Neural cell (in vitro differentiated cells): ENCODE measurements at regions not wholly inside any gene's neighbourhood (a gene's known extent, or its start where the extent isn't known, plus 50 kb on each side); places are given as distances from the start of the nearest gene placed in this dataset.

Experiments used
- H2AFZ ChIP-seq: fragments of 200-600, 300-800 bp; sonication (generic), shearing (Covaris generic); 2 replicates; pipeline ENCODE4 v1.6.0; 2014; ENCODE audit warnings: low read depth, mild to moderate bottlenecking, antibody characterized with exemption, low read length, moderate library complexity
- H3F3A ChIP-seq: fragments of 200-600 bp; shearing (Covaris generic); 2 replicates; pipeline ENCODE4 v1.6.1; 2016; ENCODE audit warnings: mild to moderate bottlenecking, moderate library complexity, mixed read lengths, antibody characterized with exemption, low read length; ENCODE audit not compliant: insufficient read depth, poor library complexity, severe bottlenecking
- H3K27ac ChIP-seq: fragments of 200-600, 300-800 bp; sonication (generic), shearing (Covaris generic); 2 replicates; pipeline ENCODE4 v1.5.1; 2014; ENCODE audit warnings: mild to moderate bottlenecking, low read length, moderate library complexity
- H3K27me3 ChIP-seq: fragments of 300-800, 200-600 bp; sonication (generic), shearing (Covaris generic); 2 replicates; pipeline ENCODE4 v1.6.0; 2014; ENCODE audit warnings: mild to moderate bottlenecking, low read depth, low read length, moderate library complexity; ENCODE audit not compliant: insufficient read depth
- H3K36me3 ChIP-seq: fragments of 300-800, 200-600 bp; sonication (generic), shearing (Covaris generic); 2 replicates; pipeline ENCODE4 v1.5.1; 2014; ENCODE audit warnings: mild to moderate bottlenecking, antibody characterized with exemption, low read length, moderate library complexity; ENCODE audit not compliant: insufficient read depth
- H3K4me2 ChIP-seq: fragments of 300-800, 200-600 bp; sonication (generic), shearing (Covaris generic); 2 replicates; pipeline ENCODE4 v1.6.0; 2014; ENCODE audit warnings: mild to moderate bottlenecking, low read length
- H3K4me3 ChIP-seq: fragments of 300-800, 200-600 bp; sonication (generic), shearing (Covaris generic); 2 replicates; pipeline ENCODE4 v1.5.1; 2014; ENCODE audit warnings: mild to moderate bottlenecking, low read length, moderate library complexity
- H3K79me2 ChIP-seq: fragments of 200-600 bp; shearing (Covaris generic); replicated peaks from 2 replicates; pipeline ENCODE4 v1.6.0; 2014; ENCODE audit warnings: mild to moderate bottlenecking, low read length, moderate library complexity; ENCODE audit not compliant: insufficient read depth
- H3K9ac ChIP-seq: fragments of 300-800, 200-600 bp; sonication (generic), shearing (Covaris generic); 2 replicates; pipeline ENCODE4 v1.6.1; 2016; ENCODE audit warnings: mild to moderate bottlenecking, low read length, mixed read lengths
- H3K9me2 ChIP-seq: fragments of 200-600 bp; shearing (Covaris generic); 2 replicates; pipeline ENCODE4 v1.6.1; 2016; ENCODE audit warnings: mild to moderate bottlenecking, low read length, mixed read lengths; ENCODE audit not compliant: insufficient read depth
- H3K9me3 ChIP-seq: fragments of 200-600, 300-800 bp; sonication (generic), shearing (Covaris generic); 2 replicates; pipeline ENCODE4 v1.6.1; 2016; ENCODE audit warnings: mild to moderate bottlenecking, mixed run types, low read length, moderate library complexity, mixed read lengths
- H4K20me1 ChIP-seq: fragments of 200-600 bp; shearing (Covaris generic); 2 replicates; pipeline ENCODE4 v1.6.1; 2016; ENCODE audit warnings: mild to moderate bottlenecking, mixed run types; ENCODE audit not compliant: insufficient read depth
- EP300 ChIP-seq: fragments of 450-650 bp; conservative IDR thresholded peaks from 2 replicates; pipeline ENCODE4 v1.6.1; 2014; ENCODE audit warnings: antibody characterized with exemption, mild to moderate bottlenecking, moderate library complexity; ENCODE audit not compliant: poor library complexity, severe bottlenecking
- EZH2 ChIP-seq: fragments of 200-600, 300-800 bp; shearing (Covaris generic), sonication (generic); IDR thresholded peaks from 2 replicates; pipeline ENCODE4 v1.6.1; 2014; ENCODE audit warnings: antibody characterized with exemption, low read length, borderline replicate concordance, mild to moderate bottlenecking; ENCODE audit not compliant: insufficient read depth, poor library complexity, severe bottlenecking
- MXI1 ChIP-seq: fragments of 450-650 bp; conservative IDR thresholded peaks from 2 replicates; pipeline ENCODE4 v1.6.1; 2014; ENCODE audit warnings: antibody characterized with exemption, mild to moderate bottlenecking; ENCODE audit not compliant: poor library complexity, severe bottlenecking
- POLR2AphosphoS5 ChIP-seq: IDR thresholded peaks from 2 replicates; pipeline ENCODE4 v1.6.1; 2012
- RAD21 ChIP-seq: fragments of 450-650 bp; conservative IDR thresholded peaks from 2 replicates; pipeline ENCODE4 v1.6.1; 2014; ENCODE audit warnings: antibody characterized with exemption, mild to moderate bottlenecking, moderate library complexity
- SMC3 ChIP-seq: fragments of 450-650 bp; conservative IDR thresholded peaks from 2 replicates; pipeline ENCODE4 v1.6.1; 2014; ENCODE audit warnings: antibody characterized with exemption, mild to moderate bottlenecking, moderate library complexity; ENCODE audit not compliant: poor library complexity
- TAF1 ChIP-seq: IDR thresholded peaks from 2 replicates; pipeline ENCODE4 v1.6.1; 2012; ENCODE audit warnings: low read depth
- TF ChIP-seq, protein P1 (sequence below): fragments of 450-650 bp; IDR thresholded peaks from 2 replicates; pipeline ENCODE4 v1.5.1; 2014; ENCODE audit warnings: antibody characterized with exemption, mild to moderate bottlenecking, moderate library complexity; ENCODE audit not compliant: poor library complexity, severe bottlenecking
- TF ChIP-seq, protein P2 (sequence below): IDR thresholded peaks from 2 replicates; pipeline ENCODE4 v1.6.1; 2012; ENCODE audit warnings: borderline replicate concordance

DNA sequence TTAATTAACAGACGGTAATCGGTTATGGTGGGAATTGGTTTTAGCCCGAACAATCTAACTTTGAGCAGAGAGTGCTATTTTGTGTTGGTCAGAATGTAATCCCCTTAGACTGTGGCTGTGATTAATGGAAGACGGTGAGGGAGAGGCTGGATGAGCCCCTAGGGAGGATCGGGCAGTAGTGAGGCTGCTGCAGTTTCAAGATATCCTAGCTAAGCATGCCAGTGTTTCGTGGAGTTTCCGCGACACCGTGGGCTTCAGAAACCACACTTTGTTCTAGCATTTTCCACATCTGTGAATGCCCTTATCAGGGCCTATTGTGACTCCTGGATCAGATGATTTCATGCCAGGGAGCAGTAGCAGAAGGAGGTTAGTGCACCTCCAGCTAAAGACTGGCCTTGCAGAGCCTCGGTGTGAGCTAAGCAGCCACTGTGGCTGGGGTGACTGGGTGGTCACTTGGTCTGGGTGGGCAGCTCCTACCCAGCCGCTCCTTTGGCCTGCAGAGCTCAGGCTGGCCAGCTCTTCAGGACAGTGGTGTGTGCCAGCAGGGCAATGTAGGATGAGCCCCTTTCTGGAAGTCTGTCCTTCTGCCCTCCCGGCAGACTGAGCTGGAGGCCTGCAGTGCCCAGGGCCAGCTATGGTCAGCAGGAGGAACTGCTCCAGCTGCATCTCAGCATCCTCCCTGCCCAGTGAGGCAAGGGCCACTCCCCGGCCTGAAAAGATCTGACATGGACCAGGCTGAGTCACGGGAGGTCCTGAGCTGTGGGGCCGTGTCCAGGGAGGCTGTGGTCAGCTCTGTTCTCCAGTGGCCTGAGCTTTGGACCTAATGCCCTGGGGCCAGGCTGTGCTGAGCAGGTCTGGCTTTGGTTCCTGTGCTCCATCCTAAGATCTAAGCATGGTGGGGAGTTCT lies 142.6 kb upstream of the GPC1 start:
- H3K79me2 ChIP-seq, result no peaks in the 10 kb centered on the region
- no peaks in the 10 kb centered on the region for H3K9me2 ChIP-seq
- no peak overlapping the region for H3K27ac ChIP-seq
- H3K36me3 ChIP-seq, result no peaks in the 10 kb centered on the region
- H3K4me3 ChIP-seq, result no peak overlapping the region
- no peak overlapping the region for H2AFZ ChIP-seq
- H3K9ac ChIP-seq, result no peak overlapping the region
- no peak for TF ChIP-seq EP300
- TF ChIP-seq RAD21, result no peak
- no peak for TF ChIP-seq MXI1
- TF ChIP-seq, protein P1, sequence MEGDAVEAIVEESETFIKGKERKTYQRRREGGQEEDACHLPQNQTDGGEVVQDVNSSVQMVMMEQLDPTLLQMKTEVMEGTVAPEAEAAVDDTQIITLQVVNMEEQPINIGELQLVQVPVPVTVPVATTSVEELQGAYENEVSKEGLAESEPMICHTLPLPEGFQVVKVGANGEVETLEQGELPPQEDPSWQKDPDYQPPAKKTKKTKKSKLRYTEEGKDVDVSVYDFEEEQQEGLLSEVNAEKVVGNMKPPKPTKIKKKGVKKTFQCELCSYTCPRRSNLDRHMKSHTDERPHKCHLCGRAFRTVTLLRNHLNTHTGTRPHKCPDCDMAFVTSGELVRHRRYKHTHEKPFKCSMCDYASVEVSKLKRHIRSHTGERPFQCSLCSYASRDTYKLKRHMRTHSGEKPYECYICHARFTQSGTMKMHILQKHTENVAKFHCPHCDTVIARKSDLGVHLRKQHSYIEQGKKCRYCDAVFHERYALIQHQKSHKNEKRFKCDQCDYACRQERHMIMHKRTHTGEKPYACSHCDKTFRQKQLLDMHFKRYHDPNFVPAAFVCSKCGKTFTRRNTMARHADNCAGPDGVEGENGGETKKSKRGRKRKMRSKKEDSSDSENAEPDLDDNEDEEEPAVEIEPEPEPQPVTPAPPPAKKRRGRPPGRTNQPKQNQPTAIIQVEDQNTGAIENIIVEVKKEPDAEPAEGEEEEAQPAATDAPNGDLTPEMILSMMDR, result no peak
- TF ChIP-seq, protein P2, sequence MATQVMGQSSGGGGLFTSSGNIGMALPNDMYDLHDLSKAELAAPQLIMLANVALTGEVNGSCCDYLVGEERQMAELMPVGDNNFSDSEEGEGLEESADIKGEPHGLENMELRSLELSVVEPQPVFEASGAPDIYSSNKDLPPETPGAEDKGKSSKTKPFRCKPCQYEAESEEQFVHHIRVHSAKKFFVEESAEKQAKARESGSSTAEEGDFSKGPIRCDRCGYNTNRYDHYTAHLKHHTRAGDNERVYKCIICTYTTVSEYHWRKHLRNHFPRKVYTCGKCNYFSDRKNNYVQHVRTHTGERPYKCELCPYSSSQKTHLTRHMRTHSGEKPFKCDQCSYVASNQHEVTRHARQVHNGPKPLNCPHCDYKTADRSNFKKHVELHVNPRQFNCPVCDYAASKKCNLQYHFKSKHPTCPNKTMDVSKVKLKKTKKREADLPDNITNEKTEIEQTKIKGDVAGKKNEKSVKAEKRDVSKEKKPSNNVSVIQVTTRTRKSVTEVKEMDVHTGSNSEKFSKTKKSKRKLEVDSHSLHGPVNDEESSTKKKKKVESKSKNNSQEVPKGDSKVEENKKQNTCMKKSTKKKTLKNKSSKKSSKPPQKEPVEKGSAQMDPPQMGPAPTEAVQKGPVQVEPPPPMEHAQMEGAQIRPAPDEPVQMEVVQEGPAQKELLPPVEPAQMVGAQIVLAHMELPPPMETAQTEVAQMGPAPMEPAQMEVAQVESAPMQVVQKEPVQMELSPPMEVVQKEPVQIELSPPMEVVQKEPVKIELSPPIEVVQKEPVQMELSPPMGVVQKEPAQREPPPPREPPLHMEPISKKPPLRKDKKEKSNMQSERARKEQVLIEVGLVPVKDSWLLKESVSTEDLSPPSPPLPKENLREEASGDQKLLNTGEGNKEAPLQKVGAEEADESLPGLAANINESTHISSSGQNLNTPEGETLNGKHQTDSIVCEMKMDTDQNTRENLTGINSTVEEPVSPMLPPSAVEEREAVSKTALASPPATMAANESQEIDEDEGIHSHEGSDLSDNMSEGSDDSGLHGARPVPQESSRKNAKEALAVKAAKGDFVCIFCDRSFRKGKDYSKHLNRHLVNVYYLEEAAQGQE, result no peak
- TF ChIP-seq TAF1, result no peak
- TF ChIP-seq POLR2AphosphoS5, result no peak
- TF ChIP-seq EZH2, result no peak
- TF ChIP-seq SMC3, result no peak
- no peak overlapping the region for H3K4me2 ChIP-seq
- no peaks in the 10 kb centered on the region for H3K27me3 ChIP-seq
- H3K9me3 ChIP-seq, result no peaks in the 10 kb centered on the region
- no peaks in the 10 kb centered on the region for H4K20me1 ChIP-seq
- no peaks in the 10 kb centered on the region for H3F3A ChIP-seq

DNA sequence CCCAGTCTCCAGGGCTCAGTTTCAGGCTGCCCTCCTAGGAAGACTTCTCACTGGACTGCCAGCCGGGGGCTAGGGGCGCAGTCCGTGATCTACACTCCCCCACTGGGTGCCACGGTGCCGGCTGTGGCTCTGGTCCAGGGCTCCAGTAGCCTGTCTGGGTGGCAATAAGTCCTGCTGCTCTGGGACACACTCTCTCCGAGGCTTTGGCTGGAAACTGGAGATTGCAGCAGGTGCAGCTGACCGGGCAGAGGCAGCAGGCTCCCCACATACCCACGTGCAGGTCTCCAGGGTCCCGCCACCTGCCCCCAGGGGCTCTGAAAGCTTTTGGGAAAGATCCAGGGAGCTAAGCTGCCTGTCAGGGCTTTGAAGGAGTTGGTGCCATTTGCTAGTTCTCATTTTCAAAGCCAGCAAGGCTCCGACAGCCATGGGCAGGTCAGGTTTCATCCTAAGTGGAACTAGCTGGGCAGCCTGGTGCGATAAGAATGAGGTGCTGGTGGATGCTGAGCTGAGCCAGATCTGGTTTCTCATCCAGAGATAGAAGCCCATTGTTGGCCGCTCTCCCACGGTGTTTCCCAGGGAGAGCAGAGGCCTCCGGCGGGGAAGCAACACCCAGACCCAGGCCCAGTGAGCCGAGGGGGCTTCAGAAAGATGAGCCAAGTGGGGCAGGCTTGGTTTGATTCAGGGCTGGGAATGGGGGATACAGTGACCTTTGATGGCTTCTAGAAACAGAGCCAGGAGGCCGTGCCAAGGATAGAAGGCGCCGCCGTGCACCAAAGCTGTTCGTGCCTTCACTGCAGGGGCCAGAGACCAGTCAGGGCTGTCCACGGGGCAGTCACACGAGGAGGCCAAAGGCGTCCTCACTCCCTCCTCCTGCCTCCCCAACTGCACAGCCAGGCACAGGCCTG lies 141.7 kb upstream of the GPC1 start:
- no peak overlapping the region for H2AFZ ChIP-seq
- H3K36me3 ChIP-seq, result no peaks in the 10 kb centered on the region
- H3K9me2 ChIP-seq, result no peaks in the 10 kb centered on the region
- no peak overlapping the region for H3K4me2 ChIP-seq
- no peaks in the 10 kb centered on the region for H3K27me3 ChIP-seq
- H3K9me3 ChIP-seq, result no peaks in the 10 kb centered on the region
- no peak overlapping the region for H3K4me3 ChIP-seq
- no peaks in the 10 kb centered on the region for H3F3A ChIP-seq
- H3K27ac ChIP-seq, result no peak overlapping the region
- no peaks in the 10 kb centered on the region for H4K20me1 ChIP-seq
- TF ChIP-seq MXI1 (no peak), POLR2AphosphoS5 (no peak), EP300 (no peak), EZH2 (no peak), RAD21 (no peak), TAF1 (no peak), SMC3 (no peak)
- TF ChIP-seq, protein P2, result no peak
- TF ChIP-seq, protein P1, result no peak
- no peak overlapping the region for H3K9ac ChIP-seq
- H3K79me2 ChIP-seq, result no peaks in the 10 kb centered on the region
